GM19397 (cell line): ENCODE measurements at regions not wholly inside any gene's neighbourhood (a gene's known extent, or its start where the extent isn't known, plus 50 kb on each side); places are given as distances from the start of the nearest gene placed in this dataset.
"Not testable (repeated sequence)": the region's sequence is repeated elsewhere in the genome, so short reads cannot be mapped to it uniquely, and the experiment has no call there.

Experiments used
- ATAC-seq: cut with Tn5 transposase; IDR thresholded peaks from one replicate; pipeline ENCODE4 v1.9.1; 2021; ENCODE audit warnings: mild to moderate bottlenecking, moderate library complexity; ENCODE audit not compliant: unreplicated experiment

DNA sequence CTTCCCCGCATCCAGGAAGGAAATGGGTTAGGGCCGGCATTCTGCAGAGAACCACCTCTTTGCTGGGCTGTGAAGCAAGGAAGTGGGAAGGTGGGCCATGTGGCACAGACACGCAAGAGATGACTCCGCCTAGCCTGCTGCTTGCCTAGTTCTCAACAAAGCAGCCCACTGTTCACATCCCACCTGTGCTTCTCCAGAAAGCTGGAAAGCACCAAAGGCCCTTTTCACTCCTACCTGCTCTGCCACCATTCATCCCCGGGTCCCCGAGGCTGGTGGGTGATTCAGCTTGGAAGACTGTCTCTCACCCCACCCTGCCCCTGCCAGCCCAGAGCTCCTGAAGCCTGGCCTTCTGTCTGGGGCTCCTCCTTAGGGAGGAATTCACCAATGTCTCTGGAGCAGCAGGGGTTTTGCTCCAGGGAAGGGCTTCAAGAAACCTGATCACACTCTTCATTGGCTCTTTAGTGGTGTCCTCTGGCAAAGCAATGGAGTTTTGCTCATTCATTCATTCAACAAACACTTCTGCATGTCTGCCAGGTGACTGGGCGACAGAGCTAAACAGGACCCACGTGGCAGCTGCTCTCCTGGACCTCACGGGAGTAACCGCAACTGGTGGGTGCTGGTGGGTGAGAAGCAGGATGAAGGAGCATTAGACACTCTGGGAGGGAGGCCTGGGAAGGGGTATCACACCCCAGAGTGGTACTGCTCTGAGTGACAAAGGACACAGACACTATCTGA, 145.4 kb upstream of the TLE3 start:
- no peak for ATAC-seq

DNA sequence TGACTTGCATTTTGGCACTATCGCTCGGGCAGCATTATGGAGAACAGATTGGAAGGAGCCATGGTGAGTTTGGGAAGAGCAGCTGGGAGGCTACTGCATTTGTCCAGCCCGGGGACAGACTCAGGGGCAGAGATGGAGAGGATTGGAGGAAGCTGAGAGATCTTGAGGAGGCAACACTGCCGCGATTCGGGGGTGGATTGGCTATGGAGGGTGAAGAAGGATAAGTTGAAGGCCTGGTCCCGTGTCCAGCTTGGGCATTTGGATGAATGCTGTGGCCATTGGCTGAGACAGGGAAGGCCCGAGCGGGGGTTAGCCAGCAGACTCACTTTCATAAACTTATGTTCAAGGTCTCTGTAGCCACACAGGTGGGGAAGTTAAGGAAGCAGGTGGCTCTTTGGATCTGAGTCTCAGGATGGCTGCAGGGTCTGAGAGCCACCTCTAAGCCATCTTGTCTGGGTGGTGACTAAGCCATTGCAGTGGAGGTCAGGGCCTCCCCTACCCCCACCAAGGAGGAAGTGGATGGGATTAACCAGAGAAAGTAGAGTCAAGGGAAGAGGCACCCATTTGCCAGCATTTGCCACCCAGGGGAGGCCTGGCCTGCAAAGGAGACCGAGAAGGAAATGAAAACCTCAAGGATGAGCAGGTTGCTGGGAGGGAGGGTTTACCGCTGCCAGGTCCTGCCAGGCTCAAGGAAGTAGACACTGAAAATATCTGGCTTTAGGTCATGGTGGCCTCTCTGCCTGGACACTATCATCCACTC, 144.0 kb upstream of the TLE3 start:
- ATAC-seq = no peak

DNA sequence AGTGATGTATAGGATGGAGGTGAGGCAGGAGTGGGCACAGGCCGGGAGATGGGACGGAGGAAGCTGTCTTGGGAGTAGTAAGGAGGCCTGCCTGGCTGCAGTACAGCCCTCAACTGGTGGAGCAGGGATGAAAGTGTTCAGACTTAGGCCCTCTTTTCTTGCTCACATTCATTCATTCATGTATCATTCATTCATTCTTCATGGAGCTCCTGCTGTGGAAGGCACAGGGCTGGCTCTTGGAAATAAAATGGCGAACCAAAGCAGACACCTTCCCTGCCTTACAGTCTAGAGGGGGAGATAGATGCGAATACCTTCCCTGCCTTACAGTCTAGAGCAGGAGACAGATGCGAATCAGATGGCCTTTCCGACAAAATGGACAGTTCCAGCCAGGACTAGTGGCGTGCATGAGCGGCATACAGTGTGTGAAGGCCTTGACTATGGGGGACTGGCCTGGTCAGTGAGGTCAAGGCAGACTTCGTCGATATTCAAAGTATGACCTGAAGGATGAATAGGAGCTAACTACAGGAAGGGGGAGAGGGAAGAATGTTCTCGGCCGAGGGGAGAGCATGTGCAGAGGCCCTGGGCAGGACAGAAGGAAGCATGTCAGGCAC, 143.2 kb upstream of the TLE3 start:
- ATAC-seq = no peak

- ATAC-seq = no peak
Measured at GRCh38 chr15:70240082-70240481, 142.4 kb upstream of the TLE3 start.

- no peak for ATAC-seq
Measured at GRCh38 chr15:70238917-70239316, 141.2 kb upstream of the TLE3 start.

DNA sequence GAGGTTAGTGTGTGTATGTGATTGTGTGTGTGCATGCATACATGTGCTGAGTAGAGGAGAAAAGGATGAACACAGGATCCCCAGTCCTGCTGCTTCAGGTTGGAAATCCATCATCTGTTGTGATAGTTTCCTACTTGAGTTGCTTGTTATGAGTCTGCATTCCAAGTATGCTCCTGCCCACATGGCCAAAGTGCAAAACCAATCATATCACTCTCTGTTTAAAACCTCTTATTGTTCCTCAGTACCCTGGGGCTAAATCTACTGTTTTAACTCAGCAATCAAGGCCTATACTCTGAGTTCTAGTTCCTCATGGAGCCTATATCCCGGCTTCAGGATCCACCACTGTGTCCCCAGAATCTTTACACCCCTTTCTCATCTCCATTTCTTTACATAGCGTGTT, 139.9 kb upstream of the TLE3 start:
- ATAC-seq = no peak

DNA sequence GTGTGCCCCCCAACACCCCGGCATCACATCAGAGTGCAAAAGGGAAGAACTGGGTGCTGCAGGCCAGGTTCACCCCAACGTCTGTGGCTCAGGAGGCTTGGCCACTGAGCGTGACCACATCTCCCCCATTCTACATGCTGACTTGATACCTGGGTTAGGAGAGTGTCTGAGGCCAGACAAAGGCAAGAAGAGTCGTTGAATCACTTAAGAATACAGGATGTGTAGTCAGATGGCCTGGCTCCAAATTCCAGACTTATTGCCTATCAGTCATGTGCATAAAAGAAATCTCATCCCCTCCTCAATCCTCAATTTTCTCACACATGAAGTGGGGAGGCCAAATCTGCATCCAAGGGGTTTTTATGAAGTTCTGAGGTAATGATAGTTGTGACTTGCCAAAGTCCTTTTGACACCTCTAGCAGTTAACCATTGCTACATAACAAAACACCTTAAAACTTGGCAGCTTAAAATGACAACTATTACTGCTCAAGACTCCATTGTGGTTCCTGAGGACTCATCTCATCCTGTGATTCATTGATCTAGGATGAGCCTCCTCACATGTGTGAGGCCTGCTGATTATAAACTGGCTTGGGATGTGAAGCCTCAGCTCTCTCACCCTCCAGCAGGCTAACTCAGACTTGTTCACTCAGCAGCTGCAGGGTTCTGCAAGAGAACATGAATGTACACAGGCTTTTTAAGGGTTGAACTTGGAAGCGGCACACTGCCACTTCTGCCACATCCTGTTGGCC, 138.8 kb upstream of the TLE3 start:
- ATAC-seq = no peak

DNA sequence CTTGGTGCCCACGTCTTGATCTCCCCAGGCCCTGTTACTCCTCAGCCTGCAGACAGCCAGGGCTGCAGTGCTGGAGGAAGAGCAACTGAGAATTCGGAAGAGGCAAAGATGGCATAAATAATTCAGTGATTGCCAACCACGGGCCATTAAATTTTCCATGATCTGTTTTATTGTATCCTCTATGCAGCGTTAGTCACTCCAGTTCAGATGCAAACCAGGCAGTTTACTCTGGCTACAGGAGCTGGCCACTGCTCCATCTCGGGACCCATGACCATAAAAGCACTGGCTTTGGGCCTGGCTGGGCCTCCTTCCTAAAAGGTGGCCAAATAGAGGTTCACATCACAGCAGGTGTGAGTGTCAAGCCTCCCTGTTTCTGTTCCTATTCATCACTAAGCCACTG, 137.6 kb upstream of the TLE3 start:
- no peak for ATAC-seq

DNA sequence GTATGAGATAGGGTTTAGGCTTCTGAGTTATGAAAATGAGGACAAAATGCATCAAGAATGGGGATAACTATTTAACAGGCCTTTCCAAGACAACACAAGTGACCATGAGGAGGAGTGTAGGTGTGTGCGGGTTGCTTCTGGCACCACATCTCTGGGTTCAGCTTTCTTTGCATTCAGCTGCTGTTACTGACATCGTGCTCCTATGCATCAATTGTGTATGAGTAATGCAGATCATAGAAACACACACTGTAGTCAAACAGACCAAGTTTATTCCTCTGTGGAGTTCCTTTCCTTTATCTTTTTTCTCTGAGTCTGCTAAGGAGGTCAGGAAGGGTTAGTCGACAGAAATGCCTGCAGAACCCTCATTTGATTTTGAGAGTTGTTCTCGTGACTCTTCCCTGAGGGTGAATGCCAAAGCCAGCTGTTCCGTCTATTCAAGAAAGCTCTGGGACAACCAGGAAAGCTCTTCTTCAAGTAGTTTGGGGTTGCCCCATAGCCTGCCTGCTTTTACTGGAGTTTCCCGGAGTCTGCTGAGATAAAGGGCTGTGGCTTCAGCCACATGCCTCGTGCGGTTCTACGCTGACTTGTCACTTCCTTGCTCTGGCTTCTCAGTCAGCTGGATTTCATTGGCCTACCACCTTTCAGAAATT, 136.7 kb upstream of the TLE3 start:
- no peak for ATAC-seq

DNA sequence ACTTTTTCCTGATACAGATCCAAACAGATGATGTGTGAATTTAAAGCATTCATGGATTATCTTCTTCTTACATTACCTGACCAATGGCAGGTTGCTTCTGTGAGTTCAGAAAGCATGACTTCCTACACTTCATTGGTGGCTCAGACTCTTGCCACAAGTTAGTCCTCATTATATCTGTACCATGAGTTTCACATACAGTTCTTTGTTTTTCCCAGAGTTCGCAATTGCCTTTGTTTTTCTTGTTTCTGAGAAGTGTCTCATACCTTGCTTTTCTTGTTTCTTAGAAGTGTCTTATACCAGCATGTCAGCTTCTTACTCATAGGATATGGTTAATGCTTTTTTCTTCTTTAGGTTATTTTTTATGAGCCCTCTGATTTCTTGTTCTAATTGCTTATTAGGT, 133.8 kb upstream of the TLE3 start:
- ATAC-seq = no peak

DNA sequence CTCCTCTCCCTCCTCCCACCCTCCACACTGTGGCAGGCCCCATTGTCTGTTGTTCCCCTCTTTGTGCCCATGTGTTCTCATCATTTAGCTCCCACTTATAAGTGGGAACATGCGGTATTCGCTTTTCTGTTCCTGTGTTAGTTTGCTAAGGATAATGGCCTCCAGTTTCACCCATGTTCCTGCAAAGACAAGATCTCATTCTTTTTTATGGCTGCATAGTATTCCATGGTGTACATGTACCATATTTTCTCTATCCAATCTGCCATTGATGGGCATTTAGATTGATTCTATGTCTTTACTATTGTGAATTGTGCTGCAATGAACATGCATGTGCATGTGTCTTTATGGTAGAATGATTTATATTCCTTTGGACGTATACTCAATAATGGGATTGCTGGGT, 130.2 kb upstream of the TLE3 start:
- not testable (repeated sequence) for ATAC-seq

- no peak for ATAC-seq
Measured at GRCh38 chr15:70227147-70227546, 129.4 kb upstream of the TLE3 start.

DNA sequence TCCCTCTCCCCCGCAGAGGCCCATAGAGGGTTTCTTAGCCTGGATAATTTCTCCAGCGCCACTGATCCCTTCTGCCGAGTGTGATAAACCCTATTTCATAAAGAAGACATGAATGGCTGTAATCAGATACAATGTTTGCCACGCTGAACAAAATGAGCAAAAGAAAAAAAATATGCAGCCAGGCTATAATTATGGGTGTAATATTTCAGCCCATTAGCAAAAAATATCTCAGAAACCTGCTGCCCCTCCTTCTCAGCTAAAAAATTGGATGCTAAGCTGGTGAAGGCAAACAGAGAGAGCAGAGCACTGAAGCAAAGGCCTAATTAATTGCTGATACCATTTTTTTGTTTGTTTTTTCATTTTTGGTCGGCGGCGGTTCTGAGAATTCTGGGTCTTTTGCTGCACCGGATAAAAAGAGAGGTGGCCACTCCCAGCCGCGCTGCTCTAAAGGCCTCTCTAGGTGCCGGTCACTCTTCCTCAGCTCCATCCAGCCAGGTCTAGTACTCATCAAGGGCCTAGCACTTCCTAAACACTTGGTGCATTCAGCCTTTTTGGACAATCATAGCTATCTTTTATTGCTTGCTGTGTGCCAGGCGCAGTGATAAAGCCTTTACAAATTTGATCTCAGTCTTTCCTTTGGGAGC, 128.7 kb upstream of the TLE3 start:
- no peak for ATAC-seq

DNA sequence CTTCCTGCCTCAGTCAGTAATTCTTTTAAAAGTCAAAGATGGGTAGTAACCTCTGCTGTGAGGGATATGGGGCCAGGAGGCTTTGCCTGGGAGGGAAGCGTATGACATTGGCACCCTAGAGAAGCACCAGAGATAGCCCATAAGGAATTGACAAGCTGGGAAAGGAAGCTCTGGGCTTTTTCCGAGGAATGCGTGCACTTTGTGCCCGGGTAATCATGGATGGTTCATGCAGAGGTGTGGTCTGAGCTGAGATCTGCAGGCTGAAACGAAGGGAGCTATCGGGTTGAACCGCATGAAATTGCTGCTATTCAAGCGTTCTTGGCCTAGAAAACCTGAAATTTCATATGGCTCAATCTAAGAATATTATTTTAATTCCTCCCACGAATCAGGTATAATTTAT, 127.7 kb upstream of the TLE3 start:
- ATAC-seq = no peak

- no peak for ATAC-seq
Measured at GRCh38 chr15:70222606-70223005, 124.9 kb upstream of the TLE3 start.

DNA sequence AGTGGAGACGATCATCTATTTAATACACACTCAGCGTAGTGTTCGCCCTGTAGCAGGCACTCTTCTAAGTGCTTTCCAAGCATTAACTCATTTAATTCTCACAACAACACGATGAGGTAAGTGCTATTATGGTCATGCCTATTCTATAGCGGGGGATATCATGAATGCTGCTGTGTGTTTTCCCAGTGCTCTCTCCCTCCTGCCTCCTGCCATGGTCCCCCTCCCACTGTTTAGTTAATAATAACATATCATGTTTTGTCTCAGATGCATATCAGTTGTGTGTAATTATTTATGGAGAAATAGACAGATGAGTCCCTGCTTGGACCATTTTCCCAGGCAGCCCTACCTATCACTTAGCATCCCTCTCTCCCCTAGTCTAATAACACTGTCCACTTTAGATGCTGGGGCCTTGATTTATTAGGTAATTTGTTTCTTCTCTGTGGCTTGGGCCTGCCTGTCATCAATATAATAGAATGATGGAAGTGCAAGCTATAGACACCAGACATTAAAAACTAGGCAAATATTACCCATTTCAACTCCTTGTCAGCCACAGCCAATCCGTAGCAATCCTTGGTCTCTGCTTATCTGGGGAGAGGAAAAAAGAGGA, 122.9 kb upstream of the TLE3 start:
- no peak for ATAC-seq

- no peak for ATAC-seq
Measured at GRCh38 chr15:70219966-70220365, 122.2 kb upstream of the TLE3 start.

GRCh38 chr15:70219256-70219895, 121.7 kb upstream of the TLE3 start:
- ATAC-seq = no peak
